ENCODE measurements at regions not wholly inside any gene's neighbourhood (a gene's known extent, or its start where the extent isn't known, plus 50 kb on each side); places are given as distances from the start of the nearest gene placed in this dataset.

- TF ChIP-seq ZNF114 (CRISPR knock-in tag; IDR thresholded peaks at IDR 0.05) = no peak
- no peak for TF ChIP-seq POLR2AphosphoS5 (IDR thresholded peaks at IDR 0.05; ENCODE audit: low read depth)
- TF ChIP-seq, protein P1, sequence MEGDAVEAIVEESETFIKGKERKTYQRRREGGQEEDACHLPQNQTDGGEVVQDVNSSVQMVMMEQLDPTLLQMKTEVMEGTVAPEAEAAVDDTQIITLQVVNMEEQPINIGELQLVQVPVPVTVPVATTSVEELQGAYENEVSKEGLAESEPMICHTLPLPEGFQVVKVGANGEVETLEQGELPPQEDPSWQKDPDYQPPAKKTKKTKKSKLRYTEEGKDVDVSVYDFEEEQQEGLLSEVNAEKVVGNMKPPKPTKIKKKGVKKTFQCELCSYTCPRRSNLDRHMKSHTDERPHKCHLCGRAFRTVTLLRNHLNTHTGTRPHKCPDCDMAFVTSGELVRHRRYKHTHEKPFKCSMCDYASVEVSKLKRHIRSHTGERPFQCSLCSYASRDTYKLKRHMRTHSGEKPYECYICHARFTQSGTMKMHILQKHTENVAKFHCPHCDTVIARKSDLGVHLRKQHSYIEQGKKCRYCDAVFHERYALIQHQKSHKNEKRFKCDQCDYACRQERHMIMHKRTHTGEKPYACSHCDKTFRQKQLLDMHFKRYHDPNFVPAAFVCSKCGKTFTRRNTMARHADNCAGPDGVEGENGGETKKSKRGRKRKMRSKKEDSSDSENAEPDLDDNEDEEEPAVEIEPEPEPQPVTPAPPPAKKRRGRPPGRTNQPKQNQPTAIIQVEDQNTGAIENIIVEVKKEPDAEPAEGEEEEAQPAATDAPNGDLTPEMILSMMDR (conservative IDR thresholded peaks at IDR 0.05; ENCODE audit: low read depth in 2 of 2) = no peak
- no peak for TF ChIP-seq ETS1 (IDR thresholded peaks at IDR 0.05)
- no peak for TF ChIP-seq EZH2 (IDR thresholded peaks at IDR 0.05; ENCODE audit: low read depth, unreplicated experiment)
- no peak for TF ChIP-seq REST (IDR thresholded peaks at IDR 0.05; ENCODE audit: unreplicated experiment)
- no peak for TF ChIP-seq EZH2phosphoT487 (IDR thresholded peaks at IDR 0.05; ENCODE audit: unreplicated experiment)
- TF ChIP-seq STAT1 (IDR thresholded peaks at IDR 0.05; ENCODE audit: unreplicated experiment) = no peak
- TF ChIP-seq JUNB (IDR thresholded peaks at IDR 0.05; ENCODE audit: unreplicated experiment) = no peak
- TF ChIP-seq CREB1 (CRISPR knock-in tag; IDR thresholded peaks at IDR 0.05; ENCODE audit: low read depth) = no peak
- TF ChIP-seq ZNF331 (CRISPR knock-in tag; IDR thresholded peaks at IDR 0.05; ENCODE audit: low read depth) = no peak
- TF ChIP-seq NANOG (IDR thresholded peaks at IDR 0.05; ENCODE audit: borderline replicate concordance) = no peak
- TF ChIP-seq, protein P2, sequence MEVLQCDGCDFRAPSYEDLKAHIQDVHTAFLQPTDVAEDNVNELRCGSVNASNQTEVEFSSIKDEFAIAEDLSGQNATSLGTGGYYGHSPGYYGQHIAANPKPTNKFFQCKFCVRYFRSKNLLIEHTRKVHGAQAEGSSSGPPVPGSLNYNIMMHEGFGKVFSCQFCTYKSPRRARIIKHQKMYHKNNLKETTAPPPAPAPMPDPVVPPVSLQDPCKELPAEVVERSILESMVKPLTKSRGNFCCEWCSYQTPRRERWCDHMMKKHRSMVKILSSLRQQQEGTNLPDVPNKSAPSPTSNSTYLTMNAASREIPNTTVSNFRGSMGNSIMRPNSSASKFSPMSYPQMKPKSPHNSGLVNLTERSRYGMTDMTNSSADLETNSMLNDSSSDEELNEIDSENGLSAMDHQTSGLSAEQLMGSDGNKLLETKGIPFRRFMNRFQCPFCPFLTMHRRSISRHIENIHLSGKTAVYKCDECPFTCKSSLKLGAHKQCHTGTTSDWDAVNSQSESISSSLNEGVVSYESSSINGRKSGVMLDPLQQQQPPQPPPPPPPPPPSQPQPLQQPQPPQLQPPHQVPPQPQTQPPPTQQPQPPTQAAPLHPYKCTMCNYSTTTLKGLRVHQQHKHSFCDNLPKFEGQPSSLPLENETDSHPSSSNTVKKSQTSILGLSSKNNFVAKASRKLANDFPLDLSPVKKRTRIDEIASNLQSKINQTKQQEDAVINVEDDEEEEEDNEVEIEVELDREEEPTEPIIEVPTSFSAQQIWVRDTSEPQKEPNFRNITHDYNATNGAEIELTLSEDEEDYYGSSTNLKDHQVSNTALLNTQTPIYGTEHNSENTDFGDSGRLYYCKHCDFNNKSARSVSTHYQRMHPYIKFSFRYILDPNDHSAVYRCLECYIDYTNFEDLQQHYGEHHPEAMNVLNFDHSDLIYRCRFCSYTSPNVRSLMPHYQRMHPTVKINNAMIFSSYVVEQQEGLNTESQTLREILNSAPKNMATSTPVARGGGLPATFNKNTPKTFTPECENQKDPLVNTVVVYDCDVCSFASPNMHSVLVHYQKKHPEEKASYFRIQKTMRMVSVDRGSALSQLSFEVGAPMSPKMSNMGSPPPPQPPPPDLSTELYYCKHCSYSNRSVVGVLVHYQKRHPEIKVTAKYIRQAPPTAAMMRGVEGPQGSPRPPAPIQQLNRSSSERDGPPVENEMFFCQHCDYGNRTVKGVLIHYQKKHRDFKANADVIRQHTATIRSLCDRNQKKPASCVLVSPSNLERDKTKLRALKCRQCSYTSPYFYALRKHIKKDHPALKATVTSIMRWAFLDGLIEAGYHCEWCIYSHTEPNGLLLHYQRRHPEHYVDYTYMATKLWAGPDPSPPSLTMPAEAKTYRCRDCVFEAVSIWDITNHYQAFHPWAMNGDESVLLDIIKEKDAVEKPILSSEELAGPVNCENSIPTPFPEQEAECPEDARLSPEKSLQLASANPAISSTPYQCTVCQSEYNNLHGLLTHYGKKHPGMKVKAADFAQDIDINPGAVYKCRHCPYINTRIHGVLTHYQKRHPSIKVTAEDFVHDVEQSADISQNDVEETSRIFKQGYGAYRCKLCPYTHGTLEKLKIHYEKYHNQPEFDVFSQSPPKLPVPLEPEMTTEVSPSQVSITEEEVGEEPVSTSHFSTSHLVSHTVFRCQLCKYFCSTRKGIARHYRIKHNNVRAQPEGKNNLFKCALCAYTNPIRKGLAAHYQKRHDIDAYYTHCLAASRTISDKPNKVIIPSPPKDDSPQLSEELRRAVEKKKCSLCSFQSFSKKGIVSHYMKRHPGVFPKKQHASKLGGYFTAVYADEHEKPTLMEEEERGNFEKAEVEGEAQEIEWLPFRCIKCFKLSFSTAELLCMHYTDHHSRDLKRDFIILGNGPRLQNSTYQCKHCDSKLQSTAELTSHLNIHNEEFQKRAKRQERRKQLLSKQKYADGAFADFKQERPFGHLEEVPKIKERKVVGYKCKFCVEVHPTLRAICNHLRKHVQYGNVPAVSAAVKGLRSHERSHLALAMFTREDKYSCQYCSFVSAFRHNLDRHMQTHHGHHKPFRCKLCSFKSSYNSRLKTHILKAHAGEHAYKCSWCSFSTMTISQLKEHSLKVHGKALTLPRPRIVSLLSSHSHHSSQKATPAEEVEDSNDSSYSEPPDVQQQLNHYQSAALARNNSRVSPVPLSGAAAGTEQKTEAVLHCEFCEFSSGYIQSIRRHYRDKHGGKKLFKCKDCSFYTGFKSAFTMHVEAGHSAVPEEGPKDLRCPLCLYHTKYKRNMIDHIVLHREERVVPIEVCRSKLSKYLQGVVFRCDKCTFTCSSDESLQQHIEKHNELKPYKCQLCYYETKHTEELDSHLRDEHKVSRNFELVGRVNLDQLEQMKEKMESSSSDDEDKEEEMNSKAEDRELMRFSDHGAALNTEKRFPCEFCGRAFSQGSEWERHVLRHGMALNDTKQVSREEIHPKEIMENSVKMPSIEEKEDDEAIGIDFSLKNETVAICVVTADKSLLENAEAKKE (CRISPR knock-in tag; IDR thresholded peaks at IDR 0.05) = no peak
Measured at GRCh38 chr2:17242813-17243485, 275.3 kb downstream of the RAD51AP2 start.

Measured in GM23338 (cell line).